GM23338 (cell line): ENCODE measurements at regions not wholly inside any gene's neighbourhood (a gene's known extent, or its start where the extent isn't known, plus 50 kb on each side); places are given as distances from the start of the nearest gene placed in this dataset.

Experiments
- EZH2 ChIP-seq: fragments of 200-600 bp; sonication (generic); IDR thresholded peaks from one replicate; pipeline ENCODE4 v1.8.0; 2017; ENCODE audit warnings: antibody characterized with exemption, mild to moderate bottlenecking, low read depth; ENCODE audit not compliant: unreplicated experiment
- EZH2phosphoT487 ChIP-seq: fragments of 200-600 bp; sonication (generic); IDR thresholded peaks from one replicate; pipeline ENCODE4 v1.8.1; 2018; ENCODE audit warnings: antibody characterized with exemption; ENCODE audit not compliant: unreplicated experiment
- POLR2AphosphoS5 ChIP-seq: IDR thresholded peaks from 2 replicates; pipeline ENCODE4 v1.6.1; 2016; ENCODE audit warnings: antibody characterized with exemption, low read depth
- ZNF114 ChIP-seq: fragments of 250-450 bp; sonication (Bioruptor Pico); IDR thresholded peaks from 2 replicates; pipeline ENCODE4 v1.5.0; 2020; ENCODE audit warnings: mild to moderate bottlenecking, moderate library complexity
- TF ChIP-seq, protein P1 (sequence below): IDR thresholded peaks from one replicate; pipeline ENCODE4 v1.6.1; 2018; ENCODE audit warnings: antibody characterized with exemption; ENCODE audit not compliant: unreplicated experiment
- TF ChIP-seq, protein P2 (sequence below), 2 experiments: fragments of 200-600 bp in 1 of 2; sonication (generic) in 1 of 2; conservative IDR thresholded peaks; 2 replicates each; pipeline versions ENCODE4 v1.5.1 to v1.6.1; 2016 to 2017; ENCODE audit warnings: antibody characterized with exemption in 2 of 2, low read depth in 2 of 2, mild to moderate bottlenecking in 2 of 2, moderate library complexity in 1 of 2

DNA sequence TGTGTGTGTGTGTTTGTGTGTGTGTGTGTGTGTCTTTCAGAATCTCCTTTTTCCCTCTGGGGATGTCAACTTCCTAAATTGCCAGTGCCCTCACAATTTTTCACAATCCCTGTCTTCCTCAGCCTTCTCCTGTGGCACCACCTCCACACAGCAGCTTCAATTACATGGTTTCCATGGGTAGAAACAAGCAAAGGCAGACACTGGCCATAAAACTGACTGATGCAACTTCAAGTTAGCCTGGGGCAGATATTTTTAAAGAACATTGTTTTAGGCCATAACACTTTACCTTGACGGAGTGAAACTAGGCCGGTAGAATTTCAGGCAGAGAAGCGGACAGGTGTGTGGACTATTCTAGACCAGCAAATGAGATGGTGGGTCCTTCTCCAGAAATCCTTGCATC is 405.8 kb upstream of the SUCLG2 start:
- TF ChIP-seq, protein P1, sequence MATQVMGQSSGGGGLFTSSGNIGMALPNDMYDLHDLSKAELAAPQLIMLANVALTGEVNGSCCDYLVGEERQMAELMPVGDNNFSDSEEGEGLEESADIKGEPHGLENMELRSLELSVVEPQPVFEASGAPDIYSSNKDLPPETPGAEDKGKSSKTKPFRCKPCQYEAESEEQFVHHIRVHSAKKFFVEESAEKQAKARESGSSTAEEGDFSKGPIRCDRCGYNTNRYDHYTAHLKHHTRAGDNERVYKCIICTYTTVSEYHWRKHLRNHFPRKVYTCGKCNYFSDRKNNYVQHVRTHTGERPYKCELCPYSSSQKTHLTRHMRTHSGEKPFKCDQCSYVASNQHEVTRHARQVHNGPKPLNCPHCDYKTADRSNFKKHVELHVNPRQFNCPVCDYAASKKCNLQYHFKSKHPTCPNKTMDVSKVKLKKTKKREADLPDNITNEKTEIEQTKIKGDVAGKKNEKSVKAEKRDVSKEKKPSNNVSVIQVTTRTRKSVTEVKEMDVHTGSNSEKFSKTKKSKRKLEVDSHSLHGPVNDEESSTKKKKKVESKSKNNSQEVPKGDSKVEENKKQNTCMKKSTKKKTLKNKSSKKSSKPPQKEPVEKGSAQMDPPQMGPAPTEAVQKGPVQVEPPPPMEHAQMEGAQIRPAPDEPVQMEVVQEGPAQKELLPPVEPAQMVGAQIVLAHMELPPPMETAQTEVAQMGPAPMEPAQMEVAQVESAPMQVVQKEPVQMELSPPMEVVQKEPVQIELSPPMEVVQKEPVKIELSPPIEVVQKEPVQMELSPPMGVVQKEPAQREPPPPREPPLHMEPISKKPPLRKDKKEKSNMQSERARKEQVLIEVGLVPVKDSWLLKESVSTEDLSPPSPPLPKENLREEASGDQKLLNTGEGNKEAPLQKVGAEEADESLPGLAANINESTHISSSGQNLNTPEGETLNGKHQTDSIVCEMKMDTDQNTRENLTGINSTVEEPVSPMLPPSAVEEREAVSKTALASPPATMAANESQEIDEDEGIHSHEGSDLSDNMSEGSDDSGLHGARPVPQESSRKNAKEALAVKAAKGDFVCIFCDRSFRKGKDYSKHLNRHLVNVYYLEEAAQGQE: no peak
- TF ChIP-seq EZH2 (no peak), ZNF114 (CRISPR knock-in tag) (no peak), POLR2AphosphoS5 (no peak), EZH2phosphoT487 (no peak)
- TF ChIP-seq, protein P2, sequence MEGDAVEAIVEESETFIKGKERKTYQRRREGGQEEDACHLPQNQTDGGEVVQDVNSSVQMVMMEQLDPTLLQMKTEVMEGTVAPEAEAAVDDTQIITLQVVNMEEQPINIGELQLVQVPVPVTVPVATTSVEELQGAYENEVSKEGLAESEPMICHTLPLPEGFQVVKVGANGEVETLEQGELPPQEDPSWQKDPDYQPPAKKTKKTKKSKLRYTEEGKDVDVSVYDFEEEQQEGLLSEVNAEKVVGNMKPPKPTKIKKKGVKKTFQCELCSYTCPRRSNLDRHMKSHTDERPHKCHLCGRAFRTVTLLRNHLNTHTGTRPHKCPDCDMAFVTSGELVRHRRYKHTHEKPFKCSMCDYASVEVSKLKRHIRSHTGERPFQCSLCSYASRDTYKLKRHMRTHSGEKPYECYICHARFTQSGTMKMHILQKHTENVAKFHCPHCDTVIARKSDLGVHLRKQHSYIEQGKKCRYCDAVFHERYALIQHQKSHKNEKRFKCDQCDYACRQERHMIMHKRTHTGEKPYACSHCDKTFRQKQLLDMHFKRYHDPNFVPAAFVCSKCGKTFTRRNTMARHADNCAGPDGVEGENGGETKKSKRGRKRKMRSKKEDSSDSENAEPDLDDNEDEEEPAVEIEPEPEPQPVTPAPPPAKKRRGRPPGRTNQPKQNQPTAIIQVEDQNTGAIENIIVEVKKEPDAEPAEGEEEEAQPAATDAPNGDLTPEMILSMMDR (conservative IDR thresholded peaks at IDR 0.05; ENCODE audit: low read depth in 2 of 2): no peak
